T-helper 1 cell (primary cell): ENCODE measurements at regions not wholly inside any gene's neighbourhood (a gene's known extent, or its start where the extent isn't known, plus 50 kb on each side); places are given as distances from the start of the nearest gene placed in this dataset.

Experiments
- DNase-seq, 5 donors: peaks; one replicate each; pipeline ENCODE4 v3.0.0-alpha.2; 2012 to 2020

- DNase-seq: no peak
Measured at GRCh38 chr2:74735009-74735408, 81.0 kb downstream of the SEMA4F start.

- no peak for DNase-seq
Measured at GRCh38 chr2:74735564-74735963, 81.5 kb downstream of the SEMA4F start.

GRCh38 chr2:74736589-74736988 lies 82.5 kb downstream of the SEMA4F start:
- DNase-seq: no peak

- no peak for DNase-seq
Measured at GRCh38 chr2:74738586-74738985, 84.5 kb downstream of the SEMA4F start.

- no peak for DNase-seq
Measured at GRCh38 chr2:74739129-74739528, 85.1 kb downstream of the SEMA4F start.

GRCh38 chr2:74739733-74740241 lies 85.7 kb downstream of the SEMA4F start:
- DNase-seq: no peak

- DNase-seq: no peak
Measured at GRCh38 chr2:74740395-74740740, 86.3 kb downstream of the SEMA4F start.

GRCh38 chr2:74740741-74741431 lies 86.8 kb downstream of the SEMA4F start:
- no peak for DNase-seq

- DNase-seq: no peak
Measured at GRCh38 chr2:74741629-74742028, 87.6 kb downstream of the SEMA4F start.

GRCh38 chr2:74742471-74742870 lies 88.4 kb downstream of the SEMA4F start:
- DNase-seq: no peak

- no peak for DNase-seq
Measured at GRCh38 chr2:74743039-74743438, 89.0 kb downstream of the SEMA4F start.

- DNase-seq: no peak
Measured at GRCh38 chr2:74743778-74744177, 89.7 kb downstream of the SEMA4F start.

- DNase-seq: no peak
Measured at GRCh38 chr2:74744731-74745515, 89.0 kb upstream of the HK2 start.

GRCh38 chr2:74745766-74746165 lies 88.2 kb upstream of the HK2 start:
- DNase-seq: no peak

- DNase-seq: no peak
Measured at GRCh38 chr2:74746480-74746879, 87.4 kb upstream of the HK2 start.

- no peak for DNase-seq
Measured at GRCh38 chr2:74747411-74748080, 86.4 kb upstream of the HK2 start.

- DNase-seq: no peak
Measured at GRCh38 chr2:74748665-74749064, 85.3 kb upstream of the HK2 start.

GRCh38 chr2:74749432-74749831 lies 84.5 kb upstream of the HK2 start:
- no peak for DNase-seq

GRCh38 chr2:74751981-74752851 lies 81.7 kb upstream of the HK2 start:
- DNase-seq: no peak

- no peak for DNase-seq
Measured at GRCh38 chr2:74755386-74755785, 78.5 kb upstream of the HK2 start.

GRCh38 chr2:74756356-74756890 lies 77.5 kb upstream of the HK2 start:
- DNase-seq: no peak

- DNase-seq: no peak
Measured at GRCh38 chr2:74759986-74760385, 73.9 kb upstream of the HK2 start.
